KBM-7 (cell line): ENCODE measurements at regions not wholly inside any gene's neighbourhood (a gene's known extent, or its start where the extent isn't known, plus 50 kb on each side); places are given as distances from the start of the nearest gene placed in this dataset.

Source experiments
- DNase-seq: peaks from one replicate; pipeline ENCODE4 v3.0.0-alpha.2; 2015
- in situ Hi-C: fragments of 300-500 bp; cut with MboI; formaldehyde crosslinking; loops from 2 replicates; pipeline ENCODE4 v1.14.3; 2020; ENCODE audit warnings: low sequenced_read_pairs, low pct_unique_long_range_greater_than_20kb, mixed read lengths

DNA sequence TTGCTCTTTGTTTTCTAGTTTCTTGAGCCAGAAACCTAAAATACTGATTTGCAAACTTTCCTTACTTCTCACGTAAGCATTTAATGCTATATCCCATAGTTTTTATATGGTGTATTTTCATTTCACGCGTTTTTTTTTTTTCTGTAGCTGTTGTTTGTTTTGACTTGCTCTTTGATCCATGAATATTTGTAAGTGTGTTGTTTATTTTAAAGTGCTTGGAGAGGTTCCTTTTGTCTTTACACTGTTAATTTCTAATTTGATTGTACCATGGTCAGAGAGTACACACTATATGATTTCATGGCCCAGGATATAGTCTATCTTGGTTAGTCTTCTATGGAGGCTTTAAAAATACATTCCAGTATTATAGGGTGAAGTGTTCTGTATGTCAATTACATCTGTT lies 84.8 kb upstream of the RNF217 start:
- in situ Hi-C loops, result loop anchor here (25.0 kb wide), 1 partner anchor 235 kb away; no protein-coding TSS in a partner anchor

GRCh38 chr6:124879110-124879991 lies 82.9 kb upstream of the RNF217 start:
- in situ Hi-C loops, result loop anchor here (25.0 kb wide), 1 partner anchor 233 kb away; no protein-coding TSS in a partner anchor
- no peak for DNase-seq

More for the DNA sequence above, 84.8 kb upstream of the RNF217 start:
- no peak for DNase-seq

- no peak for DNase-seq
- in situ Hi-C loops, result loop anchor here (25.0 kb wide), 1 partner anchor 232 kb away; no protein-coding TSS in a partner anchor
These were observed 82.3 kb upstream of the RNF217 start for GRCh38 chr6:124879992-124880355.

DNA sequence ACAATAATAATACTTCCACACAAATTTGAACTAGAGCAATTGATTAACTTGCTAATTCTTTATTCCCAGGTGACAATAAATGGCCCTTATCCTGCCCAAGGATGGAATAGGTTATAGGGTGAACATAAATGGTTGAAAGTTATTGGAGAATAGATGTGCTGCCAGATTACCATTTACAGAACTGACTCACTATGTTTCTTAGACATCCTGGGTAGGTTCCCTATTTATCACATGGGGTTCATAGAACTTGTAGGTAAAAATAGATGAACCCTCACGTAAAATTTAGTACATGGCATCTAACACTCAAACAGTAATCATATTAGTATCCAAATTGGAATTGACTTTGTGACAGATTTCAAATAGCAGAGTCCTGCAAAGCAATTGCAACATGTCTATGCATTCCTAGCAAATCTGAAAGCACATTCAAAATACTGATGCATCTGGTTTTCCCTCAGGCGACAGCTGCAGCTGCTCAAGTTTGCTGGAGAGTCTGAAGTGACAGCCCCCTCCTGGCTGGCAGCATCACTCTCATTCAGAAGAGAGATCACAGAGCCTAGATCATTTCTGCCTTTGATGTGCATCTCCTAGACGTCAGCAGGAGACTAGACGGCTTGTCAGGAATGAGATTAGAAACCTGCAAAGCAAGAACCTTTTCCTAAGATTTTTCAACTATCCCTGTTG lies 80.2 kb upstream of the RNF217 start:
- in situ Hi-C loops, result loop anchor here (25.0 kb wide), 1 partner anchor 230 kb away; no protein-coding TSS in a partner anchor
- no peak for DNase-seq

- in situ Hi-C loops, result loop anchor here (25.0 kb wide), 1 partner anchor 230 kb away; no protein-coding TSS in a partner anchor
- DNase-seq, result peak; percentile 18
These were observed 79.5 kb upstream of the RNF217 start for GRCh38 chr6:124882579-124883393.

DNA sequence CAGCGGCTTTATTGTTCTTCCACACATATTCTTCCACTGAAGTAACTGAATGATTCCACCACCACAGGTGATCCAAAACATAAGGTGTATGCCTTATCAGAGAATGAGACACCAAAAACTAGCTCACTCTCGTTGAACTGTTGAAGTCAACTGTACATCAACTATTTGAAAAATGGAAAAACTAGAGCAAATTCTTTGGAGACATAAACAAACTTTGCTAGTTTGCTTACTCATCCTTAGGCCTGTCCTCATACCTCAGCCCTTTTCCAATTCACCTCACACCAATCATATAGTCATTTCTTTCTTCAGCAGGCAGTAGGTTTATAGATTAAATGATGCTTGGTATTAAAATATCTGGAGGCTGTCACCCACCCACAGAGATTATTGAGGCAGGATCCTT lies 77.1 kb upstream of the RNF217 start:
- no peak for DNase-seq
- in situ Hi-C loops, result loop anchor here (25.0 kb wide), 1 partner anchor 227 kb away; no protein-coding TSS in a partner anchor

- in situ Hi-C loops, result loop anchor here (25.0 kb wide), 1 partner anchor 224 kb away; no protein-coding TSS in a partner anchor
- no peak for DNase-seq
These were observed 74.2 kb upstream of the RNF217 start for GRCh38 chr6:124887872-124888580.

DNA sequence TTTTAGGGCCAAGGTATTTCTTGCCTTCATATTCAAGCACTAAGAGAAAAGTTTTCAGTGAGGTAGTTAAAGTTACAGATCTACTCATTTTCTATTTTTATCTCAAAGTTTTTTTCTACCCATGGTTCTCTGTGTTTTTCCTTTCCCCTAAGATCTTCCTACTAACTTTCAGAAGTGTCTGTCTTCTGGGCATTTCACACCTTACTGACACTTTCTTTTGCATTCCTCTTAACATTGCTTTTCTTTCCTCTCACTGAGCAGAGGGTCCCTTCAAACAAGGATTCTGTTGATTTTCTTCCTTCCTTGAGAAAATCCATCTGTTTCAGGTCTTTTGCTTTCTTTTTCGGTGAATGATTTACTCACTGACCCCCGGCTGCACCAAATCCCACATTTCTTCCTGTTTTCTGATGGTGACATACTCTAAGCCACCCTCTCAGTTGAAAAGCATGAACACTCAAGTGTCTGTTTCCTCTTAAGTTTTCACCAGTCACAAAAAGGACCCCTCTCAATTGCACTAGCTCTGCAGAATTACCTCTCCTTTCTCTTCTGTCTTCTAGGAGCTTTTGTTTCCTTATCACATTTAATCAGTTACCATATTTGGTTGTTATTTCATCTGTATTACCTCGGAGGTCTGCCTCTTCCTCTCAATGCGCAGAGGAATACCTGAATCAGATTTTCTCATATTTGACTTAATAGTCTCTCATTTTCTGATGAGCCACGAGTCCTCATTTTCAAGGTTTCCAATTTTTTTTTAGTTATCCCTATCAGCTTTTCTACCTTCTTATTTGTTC lies 73.5 kb upstream of the RNF217 start:
- peak; percentile 53 for DNase-seq
- in situ Hi-C loops, result loop anchor here (25.0 kb wide), 1 partner anchor 224 kb away; no protein-coding TSS in a partner anchor

GRCh38 chr6:124901084-124901483 lies 61.2 kb upstream of the RNF217 start:
- no peak for DNase-seq
- in situ Hi-C loops, result no loop called here

GRCh38 chr6:124903797-124904196 lies 58.4 kb upstream of the RNF217 start:
- no peak for DNase-seq
- in situ Hi-C loops, result no loop called here

DNA sequence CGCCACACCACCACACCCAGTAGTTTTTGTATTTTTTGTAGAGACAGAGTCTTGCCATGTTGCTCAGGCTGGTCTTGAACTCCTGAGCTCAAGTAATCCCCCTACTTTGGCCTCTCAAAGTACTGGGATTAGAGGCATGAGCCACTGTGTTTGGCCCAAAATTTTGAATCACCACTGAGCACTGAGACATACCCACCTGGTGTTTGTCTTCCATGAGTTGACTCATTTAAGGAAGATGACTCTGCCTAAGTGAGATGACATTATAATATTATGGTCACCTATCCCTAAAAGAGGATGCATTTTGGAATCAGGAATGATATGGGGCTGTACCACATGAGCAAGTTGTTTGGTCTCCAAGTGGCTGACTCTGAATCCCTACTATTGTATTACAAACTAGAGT lies 54.6 kb upstream of the RNF217 start:
- no peak for DNase-seq
- in situ Hi-C loops, result no loop called here
